ENCODE measurements at regions not wholly inside any gene's neighbourhood (a gene's known extent, or its start where the extent isn't known, plus 50 kb on each side); places are given as distances from the start of the nearest gene placed in this dataset.

DNA sequence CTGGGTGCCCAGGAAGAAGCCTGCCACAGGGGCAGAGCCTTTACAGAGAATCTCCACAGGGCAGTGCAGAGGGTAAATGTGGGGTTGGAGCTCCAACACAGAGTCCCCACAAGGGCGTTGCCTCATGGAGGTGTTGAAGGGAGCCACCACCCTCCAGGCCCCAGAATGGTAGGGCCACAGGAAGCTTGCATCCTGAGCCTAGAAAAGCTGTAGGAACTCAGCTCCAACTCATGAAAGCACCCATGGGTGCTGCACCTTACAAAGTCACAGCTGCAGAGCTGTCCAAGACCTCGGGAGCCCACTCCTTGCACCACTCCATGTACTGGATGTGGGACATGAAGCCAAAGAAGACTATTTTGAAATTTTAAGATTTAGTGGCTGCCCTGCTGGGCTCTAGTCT lies 73.3 kb upstream of the KCNH8 start:
- TF ChIP-seq, protein P1, sequence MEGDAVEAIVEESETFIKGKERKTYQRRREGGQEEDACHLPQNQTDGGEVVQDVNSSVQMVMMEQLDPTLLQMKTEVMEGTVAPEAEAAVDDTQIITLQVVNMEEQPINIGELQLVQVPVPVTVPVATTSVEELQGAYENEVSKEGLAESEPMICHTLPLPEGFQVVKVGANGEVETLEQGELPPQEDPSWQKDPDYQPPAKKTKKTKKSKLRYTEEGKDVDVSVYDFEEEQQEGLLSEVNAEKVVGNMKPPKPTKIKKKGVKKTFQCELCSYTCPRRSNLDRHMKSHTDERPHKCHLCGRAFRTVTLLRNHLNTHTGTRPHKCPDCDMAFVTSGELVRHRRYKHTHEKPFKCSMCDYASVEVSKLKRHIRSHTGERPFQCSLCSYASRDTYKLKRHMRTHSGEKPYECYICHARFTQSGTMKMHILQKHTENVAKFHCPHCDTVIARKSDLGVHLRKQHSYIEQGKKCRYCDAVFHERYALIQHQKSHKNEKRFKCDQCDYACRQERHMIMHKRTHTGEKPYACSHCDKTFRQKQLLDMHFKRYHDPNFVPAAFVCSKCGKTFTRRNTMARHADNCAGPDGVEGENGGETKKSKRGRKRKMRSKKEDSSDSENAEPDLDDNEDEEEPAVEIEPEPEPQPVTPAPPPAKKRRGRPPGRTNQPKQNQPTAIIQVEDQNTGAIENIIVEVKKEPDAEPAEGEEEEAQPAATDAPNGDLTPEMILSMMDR (IDR thresholded peaks at IDR 0.05; ENCODE audit: borderline replicate concordance, extremely low read depth, low read length, poor library complexity, severe bottlenecking), result no peak
- TF ChIP-seq EZH2 (IDR thresholded peaks at IDR 0.05; ENCODE audit: borderline replicate concordance, low read depth, low read length, severe bottlenecking), result no peak

Data from DND-41 (cell line).